ENCODE measurements at regions not wholly inside any gene's neighbourhood (a gene's known extent, or its start where the extent isn't known, plus 50 kb on each side); places are given as distances from the start of the nearest gene placed in this dataset.

DNA sequence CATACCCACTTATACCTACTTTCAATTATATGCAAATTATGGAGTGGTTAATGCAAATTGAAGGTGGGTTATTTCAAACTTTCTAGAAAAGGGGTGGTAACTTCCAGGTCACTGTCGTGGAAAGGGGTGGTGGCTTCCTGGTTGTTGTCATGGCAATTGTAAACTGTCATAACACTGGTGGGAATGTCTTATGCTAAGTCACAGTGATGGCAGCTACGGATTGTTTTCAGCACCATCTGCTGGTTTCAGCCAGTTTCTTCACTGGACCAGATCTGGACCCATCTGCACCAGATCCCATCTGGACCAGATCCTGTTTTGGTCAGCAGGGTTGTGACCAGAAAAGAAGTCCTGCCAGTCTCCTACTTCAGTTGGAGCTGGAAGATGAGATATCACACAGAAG, 1469.3 kb downstream of the AACS start:
- in situ Hi-C loops (cut with MboI; ENCODE audit: low sequenced_read_pairs in 4 of 4) (no loop called here), intact Hi-C loops (cut with DNase I; ENCODE audit: low total_unique reads) (no loop called here)
- DNase-seq = no peak
- no peaks in the 10 kb centered on the region for H3K27me3 ChIP-seq
- TF ChIP-seq POLR2A (IDR thresholded peaks at IDR 0.05) = no peak
- TF ChIP-seq, protein P1, sequence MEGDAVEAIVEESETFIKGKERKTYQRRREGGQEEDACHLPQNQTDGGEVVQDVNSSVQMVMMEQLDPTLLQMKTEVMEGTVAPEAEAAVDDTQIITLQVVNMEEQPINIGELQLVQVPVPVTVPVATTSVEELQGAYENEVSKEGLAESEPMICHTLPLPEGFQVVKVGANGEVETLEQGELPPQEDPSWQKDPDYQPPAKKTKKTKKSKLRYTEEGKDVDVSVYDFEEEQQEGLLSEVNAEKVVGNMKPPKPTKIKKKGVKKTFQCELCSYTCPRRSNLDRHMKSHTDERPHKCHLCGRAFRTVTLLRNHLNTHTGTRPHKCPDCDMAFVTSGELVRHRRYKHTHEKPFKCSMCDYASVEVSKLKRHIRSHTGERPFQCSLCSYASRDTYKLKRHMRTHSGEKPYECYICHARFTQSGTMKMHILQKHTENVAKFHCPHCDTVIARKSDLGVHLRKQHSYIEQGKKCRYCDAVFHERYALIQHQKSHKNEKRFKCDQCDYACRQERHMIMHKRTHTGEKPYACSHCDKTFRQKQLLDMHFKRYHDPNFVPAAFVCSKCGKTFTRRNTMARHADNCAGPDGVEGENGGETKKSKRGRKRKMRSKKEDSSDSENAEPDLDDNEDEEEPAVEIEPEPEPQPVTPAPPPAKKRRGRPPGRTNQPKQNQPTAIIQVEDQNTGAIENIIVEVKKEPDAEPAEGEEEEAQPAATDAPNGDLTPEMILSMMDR (IDR thresholded peaks at IDR 0.05 in 4 of 5, conservative IDR thresholded peaks at IDR 0.05 in 1 of 5) = no peak
- ATAC-seq = no peak
- no peak overlapping the region for H3K4me3 ChIP-seq
- H3K36me3 ChIP-seq = no peaks in the 10 kb centered on the region
- H3K4me1 ChIP-seq = no peaks in the 10 kb centered on the region
- H3K27ac ChIP-seq = no peak overlapping the region
- no peaks in the 10 kb centered on the region for H3K9me3 ChIP-seq

DNA sequence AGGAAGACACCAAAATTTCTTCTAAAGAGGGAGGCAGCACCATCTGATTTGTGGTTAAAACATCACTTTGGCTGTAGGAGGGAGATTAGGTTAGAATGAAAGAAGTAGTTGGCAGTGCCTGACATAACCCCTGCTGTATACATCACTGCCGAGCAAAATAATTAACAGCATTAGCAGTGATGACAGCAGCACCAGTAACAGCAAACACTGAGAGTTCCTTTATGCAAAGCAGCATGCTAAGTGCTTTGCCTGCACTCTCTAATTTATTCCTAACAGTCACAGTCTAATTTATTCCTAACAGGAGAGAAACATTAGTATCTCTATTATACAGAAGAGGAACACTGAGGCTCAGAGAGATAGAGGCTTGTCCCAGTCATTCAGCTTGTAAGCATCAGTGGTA, 1469.7 kb downstream of the AACS start:
- in situ Hi-C loops (cut with MboI; ENCODE audit: low sequenced_read_pairs in 4 of 4) (no loop called here), intact Hi-C loops (cut with DNase I; ENCODE audit: low total_unique reads) (no loop called here)
- ATAC-seq = no peak
- no peak overlapping the region for H3K4me3 ChIP-seq
- no peaks in the 10 kb centered on the region for H3K9me3 ChIP-seq
- H3K4me1 ChIP-seq = no peaks in the 10 kb centered on the region
- no peak overlapping the region for H3K27ac ChIP-seq
- H3K27me3 ChIP-seq = no peaks in the 10 kb centered on the region
- DNase-seq = no peak
- TF ChIP-seq, protein P1 (IDR thresholded peaks at IDR 0.05 in 4 of 5, conservative IDR thresholded peaks at IDR 0.05 in 1 of 5) = no peak
- no peaks in the 10 kb centered on the region for H3K36me3 ChIP-seq

- Histone ChIP-seq H3K9me3 (no peaks in the 10 kb centered on the region), H3K4me3 (no peak overlapping the region), H3K27me3 (no peaks in the 10 kb centered on the region), H3K27ac (no peak overlapping the region), H3K36me3 (no peaks in the 10 kb centered on the region), H3K4me1 (no peaks in the 10 kb centered on the region)
- no peak for DNase-seq
- TF ChIP-seq, protein P1 (IDR thresholded peaks at IDR 0.05 in 4 of 5, conservative IDR thresholded peaks at IDR 0.05 in 1 of 5) = no peak
- no peak for TF ChIP-seq POLR2A (IDR thresholded peaks at IDR 0.05)
- in situ Hi-C loops (cut with MboI; ENCODE audit: low sequenced_read_pairs in 4 of 4) (no loop called here), intact Hi-C loops (cut with DNase I; ENCODE audit: low total_unique reads) (no loop called here)
- ATAC-seq = no peak
Observed at GRCh38 chr12:126535971-126536370, 1470.7 kb downstream of the AACS start.

GRCh38 chr12:126537961-126538530, 1472.8 kb downstream of the AACS start:
- Histone ChIP-seq H3K27ac (no peak overlapping the region), H3K4me3 (no peak overlapping the region), H3K4me1 (no peaks in the 10 kb centered on the region), H3K9me3 (no peaks in the 10 kb centered on the region), H3K36me3 (no peaks in the 10 kb centered on the region), H3K27me3 (no peaks in the 10 kb centered on the region)
- in situ Hi-C loops (cut with MboI; ENCODE audit: low sequenced_read_pairs in 4 of 4) (no loop called here), intact Hi-C loops (cut with DNase I; ENCODE audit: low total_unique reads) (no loop called here)
- DNase-seq (no peak), ATAC-seq (no peak)
- TF ChIP-seq, protein P1 (IDR thresholded peaks at IDR 0.05 in 4 of 5, conservative IDR thresholded peaks at IDR 0.05 in 1 of 5) = no peak
- TF ChIP-seq POLR2A (IDR thresholded peaks at IDR 0.05) = no peak

DNA sequence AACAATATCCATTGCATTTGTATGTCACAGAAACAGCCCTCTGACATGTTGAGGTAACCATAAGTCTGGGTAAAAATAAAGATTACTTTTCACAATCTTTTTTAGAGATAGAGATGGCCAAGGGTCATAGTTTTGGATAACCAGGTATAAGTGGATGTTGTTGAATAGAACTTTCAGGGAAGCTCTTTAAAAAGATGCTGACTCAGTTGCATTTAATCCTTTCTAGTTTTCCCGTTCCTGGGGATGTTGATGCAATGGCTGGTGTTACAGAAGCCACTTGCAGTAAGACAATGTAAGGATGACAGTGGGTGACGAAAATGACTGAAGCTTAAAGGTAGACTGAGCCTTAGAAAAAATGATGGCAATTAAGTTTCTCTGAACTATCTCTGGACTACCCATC, 1473.7 kb downstream of the AACS start:
- in situ Hi-C loops (cut with MboI; ENCODE audit: low sequenced_read_pairs in 4 of 4) (no loop called here), intact Hi-C loops (cut with DNase I; ENCODE audit: low total_unique reads) (no loop called here)
- H3K9me3 ChIP-seq = no peaks in the 10 kb centered on the region
- no peaks in the 10 kb centered on the region for H3K36me3 ChIP-seq
- no peak overlapping the region for H3K4me3 ChIP-seq
- no peaks in the 10 kb centered on the region for H3K27me3 ChIP-seq
- H3K4me1 ChIP-seq = no peaks in the 10 kb centered on the region
- no peak for DNase-seq
- TF ChIP-seq, protein P1 (IDR thresholded peaks at IDR 0.05 in 4 of 5, conservative IDR thresholded peaks at IDR 0.05 in 1 of 5) = no peak
- no peak for TF ChIP-seq POLR2A (IDR thresholded peaks at IDR 0.05)
- no peak for ATAC-seq
- no peak overlapping the region for H3K27ac ChIP-seq

Measured in gastrocnemius medialis (tissue), 4 donors.